Endothelial cell of umbilical vein (primary cell): ENCODE measurements at regions not wholly inside any gene's neighbourhood (a gene's known extent, or its start where the extent isn't known, plus 50 kb on each side); places are given as distances from the start of the nearest gene placed in this dataset.

Experiments
- BruUV-seq: library from RNA; stranded (reverse); fragments of 400-500 nt; replicated peaks from 2 replicates; lab custom pipeline; 2021; lab: Mats Ljungman, UMichigan
- CTCF ChIA-PET: fragments of 300-600, 350-600 bp; sonication (Branson Sonifier 250); formaldehyde crosslinking; loops from one replicate; lab custom pipeline; 2021; ENCODE audit warnings: antibody characterized with exemption, inconsistent platforms; lab: Charles Lee
- POLR2A ChIA-PET: fragments of 300-600, 350-600 bp; sonication (Branson Sonifier 250); formaldehyde crosslinking; loops from one replicate; lab custom pipeline; 2021; ENCODE audit warnings: antibody characterized with exemption, inconsistent platforms; lab: Charles Lee
- DNase-seq: peaks from one replicate; pipeline ENCODE4 v3.0.0-alpha.2; 2011; ENCODE audit warnings: low read depth, low spot score
- FAIRE-seq: peaks from 2 replicates; lab custom pipeline; 2011; peaks lifted over from hg19 to GRCh38; lab: Jason Lieb, UNC
- H2AFZ ChIP-seq: 2 replicates; pipeline ENCODE4 v1.6.0; 2012; ENCODE audit warnings: low read depth, low read length, control low read depth, inconsistent platforms
- H3K27ac ChIP-seq: 2 replicates; pipeline ENCODE4 v1.5.1; 2011; ENCODE audit warnings: low read depth, mild to moderate bottlenecking, control low read depth, low read length, moderate library complexity; ENCODE audit not compliant: insufficient read depth
- H3K27me3 ChIP-seq, 2 experiments: 2 replicates each; pipeline versions ENCODE4 v1.6.0 to v1.6.1; 2011; ENCODE audit warnings: low read length in 2 of 2, mixed read lengths in 1 of 2; ENCODE audit not compliant: control insufficient read depth in 2 of 2, insufficient read depth in 2 of 2
- H3K36me3 ChIP-seq, 2 experiments: 2 replicates in 1 of 2; 3 replicates in 1 of 2; pipeline ENCODE4 v1.5.1; 2011; ENCODE audit warnings: low read length in 2 of 2, mild to moderate bottlenecking in 1 of 2, moderate library complexity in 1 of 2; ENCODE audit not compliant: control insufficient read depth in 2 of 2, insufficient read depth in 2 of 2; ENCODE audit errors: extremely low read depth in 1 of 2
- H3K4me1 ChIP-seq: 3 replicates; pipeline ENCODE4 v1.5.1; 2011; ENCODE audit warnings: mild to moderate bottlenecking, low read length; ENCODE audit not compliant: control insufficient read depth, insufficient read depth; ENCODE audit errors: extremely low read depth
- H3K4me2 ChIP-seq: 2 replicates; pipeline ENCODE4 v1.6.1; 2011; ENCODE audit warnings: low read length, control low read depth, mixed read lengths; ENCODE audit not compliant: insufficient read depth
- H3K4me3 ChIP-seq, 3 experiments: fragments of 200-600 bp in 1 of 3; sonication (generic), shearing (Covaris generic) in 1 of 3; replicated peaks in 1 of 3; 2 replicates each; pipeline ENCODE4 v1.5.1; 2011 to 2016; ENCODE audit warnings: control low read depth in 3 of 3, low read length in 3 of 3, mild to moderate bottlenecking in 2 of 3, inconsistent platforms in 1 of 3, low read depth in 1 of 3, moderate library complexity in 1 of 3; ENCODE audit not compliant: insufficient read depth in 1 of 3
- H3K79me2 ChIP-seq: 2 replicates; pipeline ENCODE4 v1.6.0; 2012; ENCODE audit warnings: low read length, inconsistent platforms; ENCODE audit not compliant: control insufficient read depth, insufficient read depth
- H3K9ac ChIP-seq: replicated peaks from 2 replicates; pipeline ENCODE3; 2011; ENCODE audit warnings: low read length, control low read depth; ENCODE audit not compliant: insufficient read depth; ENCODE audit errors: extremely low read depth
- H3K9me1 ChIP-seq: replicated peaks from 3 replicates; pipeline ENCODE4 v1.6.0; 2011; ENCODE audit warnings: mild to moderate bottlenecking, low read length; ENCODE audit not compliant: control insufficient read depth, insufficient read depth; ENCODE audit errors: extremely low read depth
- H3K9me3 ChIP-seq: replicated peaks from 2 replicates; pipeline ENCODE4 v1.5.1; 2012; ENCODE audit warnings: low read length, inconsistent platforms; ENCODE audit not compliant: control insufficient read depth, insufficient read depth
- H4K20me1 ChIP-seq: replicated peaks from 2 replicates; pipeline ENCODE3; 2011; ENCODE audit warnings: mild to moderate bottlenecking, low read length; ENCODE audit not compliant: control insufficient read depth, insufficient read depth; ENCODE audit errors: extremely low read depth
- EZH2 ChIP-seq: IDR thresholded peaks from 2 replicates; pipeline ENCODE4 v1.6.1; 2012; ENCODE audit warnings: borderline replicate concordance, low read depth, mild to moderate bottlenecking, moderate library complexity, low read length, inconsistent platforms; ENCODE audit not compliant: severe bottlenecking
- FOS ChIP-seq: IDR thresholded peaks from 2 replicates; pipeline ENCODE4 v1.6.1; 2011; ENCODE audit warnings: mild to moderate bottlenecking, low read length, moderate library complexity, borderline replicate concordance; ENCODE audit not compliant: insufficient read depth
- GATA2 ChIP-seq: IDR thresholded peaks from 2 replicates; pipeline ENCODE4 v1.7.0; 2011; ENCODE audit warnings: low read depth, mild to moderate bottlenecking, moderate library complexity, mixed read lengths, low read length; ENCODE audit not compliant: insufficient read length, insufficient read depth
- JUN ChIP-seq: IDR thresholded peaks from 2 replicates; pipeline ENCODE4 v1.6.1; 2011; ENCODE audit warnings: borderline replicate concordance, low read depth; ENCODE audit not compliant: insufficient read length, insufficient read depth
- MYC ChIP-seq: IDR thresholded peaks from one replicate; pipeline ENCODE4 v1.6.1; 2011; ENCODE audit warnings: mild to moderate bottlenecking, low read depth, low read length
- POLR2A ChIP-seq: IDR thresholded peaks from 2 replicates; pipeline ENCODE4 v1.6.1; 2012; ENCODE audit warnings: low read depth, mild to moderate bottlenecking, control low read depth, low read length
- POLR2AphosphoS5 ChIP-seq: IDR thresholded peaks from 2 replicates; pipeline ENCODE4 v1.6.1; 2012; ENCODE audit warnings: low read depth, mild to moderate bottlenecking, control low read depth, low read length, moderate library complexity; ENCODE audit not compliant: insufficient read depth
- dilution Hi-C: fragments of 300-500 bp; cut with MboI; formaldehyde crosslinking; loops from one replicate; pipeline ENCODE4 v1.15.0; 2019; ENCODE audit warnings: low sequenced_read_pairs; ENCODE audit not compliant: extremely low pct_ligation_motif_present
- intact Hi-C: fragments of 100-400 bp; cut with micrococcal nuclease; formaldehyde crosslinking; loops from one replicate; pipeline ENCODE4 v1.10.0; 2022
- TF ChIP-seq, protein P1 (sequence below), 2 donors: IDR thresholded peaks; 1 replicate in 1 of 2; 2 replicates in 1 of 2; pipeline ENCODE4 v1.5.1; 2011; ENCODE audit warnings: low read length in 2 of 2, mild to moderate bottlenecking in 2 of 2, moderate library complexity in 2 of 2, control low read depth in 1 of 2, inconsistent platforms in 1 of 2, low read depth in 1 of 2; ENCODE audit not compliant: insufficient read depth in 1 of 2; ENCODE audit errors: extremely low read depth in 1 of 2
- TF ChIP-seq, protein P2 (sequence below): IDR thresholded peaks from 2 replicates; pipeline ENCODE4 v1.6.1; 2011; ENCODE audit not compliant: insufficient read depth, insufficient read length

DNA sequence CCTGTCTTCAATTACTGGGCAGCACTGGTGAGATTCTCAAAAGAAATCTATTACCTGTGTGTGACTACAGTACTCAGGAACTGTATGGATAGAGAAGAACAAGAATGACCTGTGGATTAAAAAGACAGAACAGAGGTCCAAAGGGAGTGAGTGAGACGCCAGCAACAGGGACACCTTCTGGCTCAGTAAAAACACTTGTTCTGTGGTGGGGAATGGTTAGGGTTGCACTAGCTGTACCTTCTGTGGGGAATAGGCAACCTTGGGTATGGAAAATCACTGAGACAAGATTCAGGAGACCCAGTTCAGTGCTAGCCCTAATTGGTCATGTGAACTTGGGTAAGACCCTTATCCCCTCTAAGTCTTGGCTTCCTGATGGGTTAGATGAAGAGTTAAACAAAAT lies 986.0 kb downstream of the TSN start:
- no peak for TF ChIP-seq POLR2AphosphoS5
- TF ChIP-seq JUN = no peak
- no peak for TF ChIP-seq FOS
- TF ChIP-seq EZH2 = no peak
- no peak for TF ChIP-seq POLR2A
- TF ChIP-seq, protein P1, sequence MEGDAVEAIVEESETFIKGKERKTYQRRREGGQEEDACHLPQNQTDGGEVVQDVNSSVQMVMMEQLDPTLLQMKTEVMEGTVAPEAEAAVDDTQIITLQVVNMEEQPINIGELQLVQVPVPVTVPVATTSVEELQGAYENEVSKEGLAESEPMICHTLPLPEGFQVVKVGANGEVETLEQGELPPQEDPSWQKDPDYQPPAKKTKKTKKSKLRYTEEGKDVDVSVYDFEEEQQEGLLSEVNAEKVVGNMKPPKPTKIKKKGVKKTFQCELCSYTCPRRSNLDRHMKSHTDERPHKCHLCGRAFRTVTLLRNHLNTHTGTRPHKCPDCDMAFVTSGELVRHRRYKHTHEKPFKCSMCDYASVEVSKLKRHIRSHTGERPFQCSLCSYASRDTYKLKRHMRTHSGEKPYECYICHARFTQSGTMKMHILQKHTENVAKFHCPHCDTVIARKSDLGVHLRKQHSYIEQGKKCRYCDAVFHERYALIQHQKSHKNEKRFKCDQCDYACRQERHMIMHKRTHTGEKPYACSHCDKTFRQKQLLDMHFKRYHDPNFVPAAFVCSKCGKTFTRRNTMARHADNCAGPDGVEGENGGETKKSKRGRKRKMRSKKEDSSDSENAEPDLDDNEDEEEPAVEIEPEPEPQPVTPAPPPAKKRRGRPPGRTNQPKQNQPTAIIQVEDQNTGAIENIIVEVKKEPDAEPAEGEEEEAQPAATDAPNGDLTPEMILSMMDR (IDR thresholded peaks at IDR 0.05; ENCODE audit: extremely low read depth in 1 of 2, insufficient read depth in 1 of 2, low read depth in 1 of 2, low read length in 2 of 2) = no peak
- TF ChIP-seq, protein P2, sequence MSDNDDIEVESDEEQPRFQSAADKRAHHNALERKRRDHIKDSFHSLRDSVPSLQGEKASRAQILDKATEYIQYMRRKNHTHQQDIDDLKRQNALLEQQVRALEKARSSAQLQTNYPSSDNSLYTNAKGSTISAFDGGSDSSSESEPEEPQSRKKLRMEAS = no peak
- no peak for TF ChIP-seq MYC
- TF ChIP-seq GATA2 = no peak
- intact Hi-C loops = no loop called here
- DNase-seq (no peak), FAIRE-seq (no peak)
- Histone ChIP-seq H3K9ac (no peak overlapping the region), H2AFZ (no peak overlapping the region), H3K79me2 (no peaks in the 10 kb centered on the region), H3K4me3 (no peak overlapping the region), H3K36me3 (no peaks in the 10 kb centered on the region), H4K20me1 (no peaks in the 10 kb centered on the region), H3K9me1 (no peaks in the 10 kb centered on the region), H3K9me3 (peaks cover 2% of the 10 kb centered on the region), H3K27ac (no peak overlapping the region), H3K4me2 (no peak overlapping the region), H3K27me3 (no peaks in the 10 kb centered on the region), H3K4me1 (no peaks in the 10 kb centered on the region)
- dilution Hi-C loops = no loop called here
- ChIA-PET POLR2A (no interaction called here), CTCF (no interaction called here)
- BruUV-seq = no TSS peak
